Activated gamma-delta T cell treated with anti-CD3 and anti-CD28 coated beads, Interleukin-2, amount 50 U/mL, for 16 hours (primary cell): ENCODE measurements at regions not wholly inside any gene's neighbourhood (a gene's known extent, or its start where the extent isn't known, plus 50 kb on each side); places are given as distances from the start of the nearest gene placed in this dataset.
"Not testable (repeated sequence)": the region's sequence is repeated elsewhere in the genome, so short reads cannot be mapped to it uniquely, and the experiment has no call there.

Source experiments
- DNase-seq: peaks from one replicate; pipeline ENCODE4 v3.0.0-alpha.2; 2020; ENCODE audit warnings: low read depth

GRCh38 chr9:108396611-108397010 is 459.2 kb downstream of the ACTL7B start:
- no peak for DNase-seq

- no peak for DNase-seq
Measured at GRCh38 chr9:108396193-108396592, 459.6 kb downstream of the ACTL7B start.

GRCh38 chr9:108395421-108395820 is 460.4 kb downstream of the ACTL7B start:
- DNase-seq: no peak

- DNase-seq: no peak
Measured at GRCh38 chr9:108394726-108395125, 461.1 kb downstream of the ACTL7B start.

- DNase-seq: not testable (repeated sequence)
Measured at GRCh38 chr9:108393481-108394001, 462.2 kb downstream of the ACTL7B start.

- no peak for DNase-seq
Measured at GRCh38 chr9:108392877-108393276, 462.9 kb downstream of the ACTL7B start.

GRCh38 chr9:108389056-108389455 is 466.7 kb downstream of the ACTL7B start:
- DNase-seq: no peak

GRCh38 chr9:108386859-108387384 is 468.9 kb downstream of the ACTL7B start:
- DNase-seq: no peak

- no peak for DNase-seq
Measured at GRCh38 chr9:108386032-108386431, 469.8 kb downstream of the ACTL7B start.

- DNase-seq: no peak
Measured at GRCh38 chr9:108383796-108384195, 472.0 kb downstream of the ACTL7B start.

GRCh38 chr9:108382310-108382709 is 473.5 kb downstream of the ACTL7B start:
- no peak for DNase-seq

- DNase-seq: no peak
Measured at GRCh38 chr9:108377881-108378280, 477.9 kb downstream of the ACTL7B start.

GRCh38 chr9:108377382-108377781 is 478.4 kb downstream of the ACTL7B start:
- no peak for DNase-seq

GRCh38 chr9:108376140-108376539 is 479.6 kb downstream of the ACTL7B start:
- DNase-seq: no peak

GRCh38 chr9:108374626-108375025 is 481.2 kb downstream of the ACTL7B start:
- DNase-seq: no peak

- DNase-seq: no peak
Measured at GRCh38 chr9:108367188-108367587, 488.6 kb downstream of the ACTL7B start.

GRCh38 chr9:108363311-108363710 is 492.5 kb downstream of the ACTL7B start:
- no peak for DNase-seq

- DNase-seq: no peak
Measured at GRCh38 chr9:108360304-108360703, 495.5 kb downstream of the ACTL7B start.

GRCh38 chr9:108356806-108357205 is 499.0 kb downstream of the ACTL7B start:
- DNase-seq: no peak

GRCh38 chr9:108351571-108351970 is 504.2 kb downstream of the ACTL7B start:
- no peak for DNase-seq

GRCh38 chr9:108347463-108348188 is 508.2 kb downstream of the ACTL7B start:
- DNase-seq: no peak

- DNase-seq: no peak
Measured at GRCh38 chr9:108345826-108346225, 510.0 kb downstream of the ACTL7B start.

- no peak for DNase-seq
Measured at GRCh38 chr9:108339251-108339650, 516.5 kb downstream of the ACTL7B start.

GRCh38 chr9:108336575-108336974 is 519.2 kb downstream of the ACTL7B start:
- no peak for DNase-seq
